ENCODE measurements at regions not wholly inside any gene's neighbourhood (a gene's known extent, or its start where the extent isn't known, plus 50 kb on each side); places are given as distances from the start of the nearest gene placed in this dataset.

- no peak for DNase-seq
Measured at GRCh38 chr2:126774761-126775160, 118.8 kb downstream of the GYPC start.

- no peak for DNase-seq
Measured at GRCh38 chr2:126775300-126775985, 119.5 kb downstream of the GYPC start.

GRCh38 chr2:126776255-126776654, 120.3 kb downstream of the GYPC start:
- peak; percentile 12 for DNase-seq

- peak; percentile 66 for DNase-seq
Measured at GRCh38 chr2:126776692-126777619, 121.0 kb downstream of the GYPC start.

- DNase-seq, result no peak
Measured at GRCh38 chr2:126777620-126777978, 121.1 kb upstream of the TEX51 start.

- no peak for DNase-seq
Measured at GRCh38 chr2:126778561-126779501, 119.9 kb upstream of the TEX51 start.

GRCh38 chr2:126781206-126781605, 117.5 kb upstream of the TEX51 start:
- no peak for DNase-seq

- DNase-seq, result no peak
Measured at GRCh38 chr2:126781806-126782205, 116.9 kb upstream of the TEX51 start.

GRCh38 chr2:126782648-126783047, 116.0 kb upstream of the TEX51 start:
- no peak for DNase-seq

GRCh38 chr2:126783341-126783740, 115.3 kb upstream of the TEX51 start:
- DNase-seq, result no peak

- DNase-seq, result no peak
Measured at GRCh38 chr2:126784045-126784444, 114.6 kb upstream of the TEX51 start.

- no peak for DNase-seq
Measured at GRCh38 chr2:126784621-126785020, 114.1 kb upstream of the TEX51 start.

GRCh38 chr2:126785236-126785635, 113.5 kb upstream of the TEX51 start:
- no peak for DNase-seq

- DNase-seq, result no peak
Measured at GRCh38 chr2:126785862-126786261, 112.8 kb upstream of the TEX51 start.

- DNase-seq, result no peak
Measured at GRCh38 chr2:126786765-126787164, 111.9 kb upstream of the TEX51 start.

- no peak for DNase-seq
Measured at GRCh38 chr2:126787289-126787688, 111.4 kb upstream of the TEX51 start.

- DNase-seq, result no peak
Measured at GRCh38 chr2:126788113-126788512, 110.6 kb upstream of the TEX51 start.

- no peak for DNase-seq
Measured at GRCh38 chr2:126788652-126789051, 110.0 kb upstream of the TEX51 start.

- DNase-seq, result no peak
Measured at GRCh38 chr2:126790987-126791780, 107.5 kb upstream of the TEX51 start.

GRCh38 chr2:126792186-126792585, 106.5 kb upstream of the TEX51 start:
- no peak for DNase-seq

- no peak for DNase-seq
Measured at GRCh38 chr2:126792993-126793392, 105.7 kb upstream of the TEX51 start.

GRCh38 chr2:126793885-126794613, 104.6 kb upstream of the TEX51 start:
- peak; percentile 2 for DNase-seq

All from NCI-H748 treated with DMSO at 0.1 percent for 48 hours (cell line).